Loucy (cell line): ENCODE measurements at regions not wholly inside any gene's neighbourhood (a gene's known extent, or its start where the extent isn't known, plus 50 kb on each side); places are given as distances from the start of the nearest gene placed in this dataset.

Source experiments
- CTCF ChIP-seq: fragments of 200-600 bp; sonication (generic); conservative IDR thresholded peaks from 2 replicates; pipeline ENCODE4 v1.5.1; 2014; ENCODE audit warnings: mild to moderate bottlenecking, antibody characterized with exemption, low read length
- EZH2phosphoT487 ChIP-seq: fragments of 200-600 bp; IDR thresholded peaks from 2 replicates; pipeline ENCODE4 v1.6.1; 2018; ENCODE audit warnings: antibody characterized with exemption, mild to moderate bottlenecking, moderate library complexity, borderline replicate concordance

- TF ChIP-seq CTCF: no peak
- no peak for TF ChIP-seq EZH2phosphoT487
Measured at GRCh38 chr5:88979726-88980125, 96.7 kb upstream of the MEF2C start.
